VCaP (cell line): ENCODE measurements at regions not wholly inside any gene's neighbourhood (a gene's known extent, or its start where the extent isn't known, plus 50 kb on each side); places are given as distances from the start of the nearest gene placed in this dataset.

Source experiments
- H3K27ac ChIP-seq: fragments of 450-650 bp; 2 replicates; pipeline ENCODE4 v1.5.1; 2017
- CTCF ChIP-seq: fragments of 450-650 bp; conservative IDR thresholded peaks from 2 replicates; pipeline ENCODE4 v1.5.1; 2017; ENCODE audit warnings: mild to moderate bottlenecking, moderate library complexity

- H3K27ac ChIP-seq = no peak overlapping the region
- TF ChIP-seq CTCF = no peak
Measured at GRCh38 chr14:101030586-101030985, 127.1 kb upstream of the RTL1 start.

- no peak for TF ChIP-seq CTCF
- no peak overlapping the region for H3K27ac ChIP-seq
Measured at GRCh38 chr14:101031186-101031585, 127.7 kb upstream of the RTL1 start.

- TF ChIP-seq CTCF = no peak
- H3K27ac ChIP-seq = no peak overlapping the region
Measured at GRCh38 chr14:101031721-101032120, 128.2 kb upstream of the RTL1 start.

GRCh38 chr14:101032433-101032832 is 128.9 kb upstream of the RTL1 start:
- no peak overlapping the region for H3K27ac ChIP-seq
- TF ChIP-seq CTCF = no peak

- no peak for TF ChIP-seq CTCF
- no peak overlapping the region for H3K27ac ChIP-seq
Measured at GRCh38 chr14:101033006-101033405, 129.5 kb upstream of the RTL1 start.

GRCh38 chr14:101033446-101034165 is 130.1 kb upstream of the RTL1 start:
- no peak overlapping the region for H3K27ac ChIP-seq
- TF ChIP-seq CTCF = no peak

GRCh38 chr14:101034986-101035385 is 131.5 kb upstream of the RTL1 start:
- TF ChIP-seq CTCF = no peak
- no peak overlapping the region for H3K27ac ChIP-seq
